ENCODE measurements at regions not wholly inside any gene's neighbourhood (a gene's known extent, or its start where the extent isn't known, plus 50 kb on each side); places are given as distances from the start of the nearest gene placed in this dataset.
"Not testable (repeated sequence)": the region's sequence is repeated elsewhere in the genome, so short reads cannot be mapped to it uniquely, and the experiment has no call there.

DNA sequence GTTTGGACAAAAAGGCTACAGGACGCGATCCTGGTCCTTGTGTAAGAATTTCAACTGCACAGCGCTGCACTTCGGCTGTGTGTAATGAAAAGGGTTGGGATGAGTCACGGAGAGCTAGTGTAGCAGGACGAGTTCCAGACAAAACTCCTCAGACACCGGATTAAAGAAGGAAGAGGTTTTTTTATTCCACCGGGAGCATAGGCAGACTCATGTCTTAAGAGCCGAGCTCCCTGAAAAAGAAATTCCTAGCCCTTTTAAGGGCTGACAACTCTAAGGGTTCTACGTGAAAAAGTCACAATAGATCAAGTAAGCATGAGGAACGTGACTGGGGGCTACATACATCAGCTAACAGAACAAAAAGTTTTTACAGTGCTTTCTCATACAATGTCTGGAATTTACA is 54.8 kb upstream of the FAM90A1 start:
- not testable (repeated sequence) for DNase-seq

DNA sequence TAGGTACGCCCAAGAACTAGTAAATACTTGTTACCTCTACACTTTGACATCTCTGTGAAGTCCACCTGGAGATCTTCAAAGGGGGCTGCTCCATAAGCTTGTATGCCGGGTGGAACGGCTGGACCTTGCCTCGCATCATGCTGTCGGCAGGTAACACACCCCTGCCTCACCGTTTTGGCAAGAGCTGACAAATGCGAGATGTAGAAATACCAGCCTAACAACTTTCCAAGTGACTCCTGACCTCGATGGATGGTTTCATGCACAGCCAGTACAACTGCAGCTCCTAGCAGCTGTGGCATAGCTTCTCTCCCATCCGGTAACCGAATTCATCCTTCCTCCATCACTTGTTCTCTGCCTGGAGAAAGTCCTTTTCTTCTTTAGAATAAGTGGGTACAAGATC is 58.3 kb upstream of the FAM90A1 start:
- DNase-seq = not testable (repeated sequence)

DNA sequence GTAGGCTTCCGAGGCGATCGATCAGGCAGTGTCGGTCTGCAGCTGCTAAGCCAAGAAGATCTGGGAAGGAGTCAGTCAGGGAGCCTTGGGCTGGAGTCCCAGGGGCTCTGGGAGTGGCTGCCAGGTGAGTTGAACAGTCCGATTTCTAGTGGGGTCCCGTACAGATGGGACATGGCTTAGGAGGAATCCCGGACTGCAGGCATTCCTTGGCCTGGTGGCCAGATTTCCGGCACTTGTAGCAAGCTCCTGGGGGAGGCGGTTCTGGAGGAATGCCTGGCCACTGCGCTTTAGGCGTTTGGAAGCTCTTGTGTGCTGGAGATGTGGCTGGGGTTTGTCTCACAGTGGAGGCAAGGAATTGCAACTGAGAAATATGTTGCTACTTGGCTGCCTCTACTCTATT is 64.3 kb upstream of the FAM90A1 start:
- DNase-seq = not testable (repeated sequence)

DNA sequence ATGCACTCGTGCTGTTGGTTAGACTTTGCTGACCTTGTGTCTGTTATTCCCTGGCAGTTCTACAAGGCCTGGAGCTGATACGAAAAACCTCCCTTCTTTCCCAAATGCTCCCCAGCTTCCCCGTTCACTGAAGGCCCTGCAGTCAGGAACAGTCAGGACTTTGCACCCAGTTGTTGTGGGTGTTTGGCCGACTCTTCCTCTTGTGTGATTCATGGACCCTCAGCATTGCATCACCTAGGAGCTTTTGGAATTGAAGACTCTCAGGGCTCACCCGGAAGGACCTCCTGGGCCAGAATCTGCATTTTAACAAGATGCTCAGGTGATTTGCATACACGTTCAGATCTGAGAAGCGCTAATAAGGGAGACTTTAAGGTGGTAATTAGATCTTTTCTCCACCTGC is 67.2 kb upstream of the FAM90A1 start:
- DNase-seq = not testable (repeated sequence)

DNA sequence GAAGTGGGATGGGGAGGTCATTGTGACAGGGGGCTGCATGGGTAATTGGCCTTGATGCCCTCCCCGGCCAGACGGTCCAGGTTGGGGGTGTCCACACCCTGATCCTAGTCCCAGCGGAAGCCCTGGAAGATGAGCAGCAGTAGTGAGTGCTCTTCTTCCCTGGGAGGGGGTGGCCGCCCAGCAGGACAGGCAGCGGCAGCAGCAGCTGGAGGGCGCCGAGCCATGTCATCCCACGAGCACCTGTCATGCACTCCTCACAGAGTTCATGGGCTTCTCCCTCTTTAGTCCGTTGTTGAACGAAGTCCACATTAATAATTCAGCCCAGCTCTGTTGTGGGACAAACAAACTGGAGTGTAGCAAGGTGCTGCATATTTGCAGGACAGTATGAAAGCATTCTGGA is 81.2 kb upstream of the FAM90A1 start:
- DNase-seq = not testable (repeated sequence)

DNA sequence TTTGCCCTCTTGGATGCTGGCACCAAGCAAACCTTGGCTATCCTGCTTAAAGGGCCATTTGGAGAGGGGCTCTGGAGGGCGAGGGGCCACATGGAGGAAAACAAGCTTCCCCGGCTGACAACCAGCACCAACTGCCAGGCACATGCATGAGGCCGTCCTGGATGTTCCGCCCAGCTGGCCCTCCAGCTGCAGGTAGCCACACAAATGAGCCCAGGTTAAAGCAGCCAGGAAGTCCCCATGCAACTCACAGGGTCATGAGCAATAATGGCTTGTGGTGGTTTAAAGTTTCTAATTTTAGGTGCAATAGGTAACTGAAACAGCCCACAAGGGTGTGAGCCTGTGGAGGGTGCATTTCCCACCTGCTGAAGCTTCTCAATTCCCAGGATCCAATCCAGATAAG is 88.6 kb upstream of the FAM90A1 start:
- DNase-seq = not testable (repeated sequence)

DNA sequence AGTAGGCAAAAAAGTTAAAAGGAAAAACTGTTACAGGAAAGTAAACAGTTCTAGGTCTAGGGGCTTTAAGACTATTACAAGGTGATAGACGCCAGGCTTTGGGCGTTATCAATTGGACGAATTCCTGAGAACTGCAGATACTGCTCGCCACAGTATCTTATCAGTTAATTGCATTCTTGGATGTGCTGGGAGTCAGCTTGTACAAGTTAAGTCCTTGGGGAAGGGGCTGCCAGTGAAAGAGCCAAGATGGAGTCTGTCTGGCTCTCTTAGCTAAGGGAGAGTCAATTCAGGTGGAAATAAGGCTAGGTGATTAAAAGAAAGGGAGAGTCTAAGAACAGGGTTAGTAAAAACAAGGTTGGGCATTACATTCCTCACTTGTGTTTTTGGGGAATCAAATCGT is 90.3 kb upstream of the FAM90A1 start:
- DNase-seq = not testable (repeated sequence)

DNA sequence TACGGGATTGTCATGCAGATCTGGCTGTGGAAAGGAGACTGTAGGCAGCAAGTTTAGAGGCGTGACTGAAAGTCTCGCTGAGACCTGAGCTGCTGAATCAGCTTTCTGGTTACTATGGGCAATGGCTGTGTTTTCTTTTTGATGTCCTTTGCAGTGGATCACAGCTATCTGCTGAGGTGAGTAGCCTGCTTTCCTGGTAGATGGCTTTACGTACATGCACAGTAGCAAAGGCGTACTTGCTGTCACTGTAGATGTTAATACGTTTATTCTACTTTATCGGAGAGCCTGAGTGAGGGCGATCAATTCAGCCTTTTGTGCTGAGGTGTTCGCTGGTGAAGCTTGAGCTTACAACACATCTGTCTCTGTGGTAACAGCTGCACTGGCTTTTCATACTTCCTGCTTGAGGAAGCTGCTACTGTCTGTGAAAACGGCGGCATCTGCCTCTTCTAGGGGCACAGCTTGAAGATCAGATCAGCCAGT is 92.9 kb upstream of the FAM90A1 start:
- peak; percentile 39 for DNase-seq

DNA sequence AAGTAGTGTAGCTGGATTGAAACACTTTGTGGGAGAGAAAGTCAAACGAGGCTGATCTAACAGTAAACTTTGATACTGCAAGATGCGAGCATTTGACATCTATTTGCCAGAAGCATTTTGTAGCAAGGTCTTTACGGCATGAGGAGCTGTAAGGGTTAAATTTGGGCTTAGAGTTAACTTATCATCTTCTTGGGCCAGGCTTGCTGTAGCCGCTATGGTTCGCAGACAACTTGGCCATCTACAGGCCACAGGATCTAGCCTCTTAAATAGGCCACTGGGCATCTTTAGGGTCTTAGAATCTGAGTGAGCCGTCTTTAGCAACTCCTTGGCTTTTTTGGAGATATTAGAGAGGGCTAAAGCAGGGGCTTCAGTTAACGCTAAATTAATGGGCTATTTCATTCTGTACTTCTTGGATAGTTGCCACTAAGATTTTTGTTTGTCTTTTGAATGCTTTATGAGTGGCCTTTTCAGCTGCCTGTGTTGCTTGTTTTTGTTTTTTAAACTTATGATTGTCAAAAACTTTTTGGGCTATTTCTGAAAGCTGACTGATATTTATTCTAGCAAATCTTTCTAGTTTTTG is 93.5 kb upstream of the FAM90A1 start:
- DNase-seq = not testable (repeated sequence)

DNA sequence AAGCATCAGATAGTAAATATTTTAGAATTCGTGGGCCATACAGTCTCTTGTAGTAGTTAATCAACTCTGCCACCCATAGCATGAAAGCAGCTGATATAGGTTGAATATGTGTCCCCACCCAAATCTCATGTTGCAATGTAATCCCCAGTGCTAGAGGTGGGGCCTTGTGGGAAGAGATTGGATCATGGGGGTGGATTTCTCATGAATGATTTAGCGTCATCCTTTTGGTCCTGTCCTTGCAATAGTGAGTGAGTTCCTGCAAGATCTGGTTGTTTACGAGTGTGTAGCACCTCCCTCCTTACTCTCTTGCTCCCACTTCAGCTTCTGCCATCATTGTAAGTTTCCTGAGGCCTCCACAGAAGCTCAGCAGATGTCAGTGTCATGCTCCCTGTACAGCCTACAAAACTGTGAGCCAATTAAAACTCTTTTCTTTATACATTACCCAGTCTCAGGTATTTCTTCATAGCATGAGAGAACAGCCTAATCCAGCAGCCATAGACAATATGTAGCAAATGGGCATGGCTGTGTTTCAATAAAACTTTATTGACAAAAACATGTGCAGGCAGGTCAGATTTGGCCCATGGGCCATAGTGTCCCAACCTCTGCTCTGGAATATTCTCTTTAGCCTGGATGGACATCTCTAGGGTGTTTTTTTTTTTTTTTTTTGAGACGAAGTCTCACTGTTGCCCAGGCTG is 97.9 kb upstream of the FAM90A1 start:
- DNase-seq = not testable (repeated sequence)

DNA sequence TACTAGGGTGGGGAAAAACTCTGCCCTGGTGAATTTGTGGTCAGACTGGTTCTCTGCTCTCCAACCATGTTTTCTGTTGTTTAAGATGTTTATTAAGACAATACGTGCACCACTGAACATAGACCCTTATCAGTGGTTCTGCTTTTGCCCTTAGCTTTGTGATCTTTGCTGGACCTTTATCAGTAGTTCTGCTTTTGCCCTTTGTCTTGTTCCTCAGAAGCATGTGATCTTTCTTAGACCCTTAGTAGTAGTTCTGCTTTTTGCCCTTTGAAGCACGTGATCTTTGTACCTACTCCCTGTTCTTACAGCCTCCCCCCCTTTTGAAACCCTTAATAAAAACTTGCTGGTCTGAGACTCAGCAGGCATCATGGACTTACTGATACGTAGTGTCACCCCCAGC is 101.4 kb upstream of the FAM90A1 start:
- not testable (repeated sequence) for DNase-seq

DNA sequence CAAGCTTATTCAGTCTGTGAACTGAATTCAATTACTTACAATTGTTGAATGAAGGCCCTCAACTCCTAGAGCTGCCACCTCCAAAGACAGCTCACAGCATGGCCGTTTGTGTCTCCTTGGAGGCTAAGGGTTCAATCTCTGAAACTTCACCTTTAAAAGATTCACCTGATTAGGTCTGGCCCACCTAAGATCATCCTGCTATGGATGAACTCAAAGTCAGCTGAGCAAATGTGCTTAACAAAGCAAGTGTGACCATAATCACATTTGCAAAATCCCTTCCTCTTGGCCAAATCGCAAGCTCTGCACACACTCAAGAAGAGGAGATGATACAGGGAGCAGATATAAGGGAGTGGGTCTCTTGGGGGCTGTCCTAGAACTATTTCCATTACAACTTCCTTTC is 105.0 kb upstream of the FAM90A1 start:
- DNase-seq = not testable (repeated sequence)

DNA sequence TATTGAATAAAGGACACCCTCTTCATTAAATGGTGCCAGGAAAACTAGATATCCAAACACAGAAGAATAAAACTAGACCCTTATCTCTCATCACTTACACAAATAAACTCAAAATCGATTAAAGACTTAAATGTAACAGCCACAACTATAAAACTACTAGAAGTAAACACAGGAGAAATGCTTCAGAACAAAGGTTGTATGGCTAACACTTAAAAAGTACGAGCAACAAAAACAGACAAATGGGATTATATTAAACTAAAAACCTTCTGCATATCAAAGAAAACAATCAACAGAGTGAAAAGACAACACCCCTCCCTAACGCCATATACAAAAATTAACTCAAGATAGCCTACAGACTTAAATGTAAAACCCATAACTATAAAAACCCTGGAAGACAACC is 104.7 kb upstream of the CLEC6A start:
- not testable (repeated sequence) for DNase-seq

DNA sequence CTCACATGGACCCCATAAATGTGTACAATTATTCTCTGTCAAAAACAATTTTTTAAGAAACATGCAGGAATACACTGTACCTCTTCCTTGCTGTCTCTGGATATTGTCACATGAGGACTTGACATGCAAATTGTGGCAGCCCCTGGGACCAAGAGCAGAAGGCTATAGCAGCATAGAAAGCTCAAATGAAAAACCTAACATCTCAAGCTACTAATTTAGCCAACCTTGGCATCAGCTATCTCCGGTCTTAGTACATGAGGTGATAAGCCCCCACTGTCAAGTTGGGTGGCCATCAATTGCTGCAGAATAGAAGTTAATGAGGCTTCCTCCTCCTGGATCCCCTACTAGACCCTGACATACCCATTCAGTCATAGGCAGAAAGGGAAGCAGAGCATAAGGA is 101.0 kb upstream of the CLEC6A start:
- not testable (repeated sequence) for DNase-seq

DNA sequence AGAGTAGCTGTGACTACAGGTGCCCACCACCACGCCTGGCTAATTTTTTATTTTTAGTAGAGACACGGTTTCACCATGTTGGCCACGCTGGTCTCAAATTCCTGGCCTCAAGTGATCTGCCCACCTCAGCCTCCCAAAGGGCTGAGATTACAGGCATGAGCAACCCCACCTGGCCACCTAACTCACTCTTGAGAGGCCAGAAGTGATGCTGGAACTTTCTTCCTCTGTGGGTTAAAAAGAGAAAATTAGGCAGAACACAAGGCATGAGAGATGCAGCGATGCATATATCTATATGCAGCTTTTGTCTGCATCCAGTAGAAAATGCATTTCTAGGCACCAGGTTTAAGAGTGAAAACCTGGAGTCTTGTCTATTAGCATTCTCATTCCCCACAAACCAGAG is 100.2 kb upstream of the CLEC6A start:
- not testable (repeated sequence) for DNase-seq

DNA sequence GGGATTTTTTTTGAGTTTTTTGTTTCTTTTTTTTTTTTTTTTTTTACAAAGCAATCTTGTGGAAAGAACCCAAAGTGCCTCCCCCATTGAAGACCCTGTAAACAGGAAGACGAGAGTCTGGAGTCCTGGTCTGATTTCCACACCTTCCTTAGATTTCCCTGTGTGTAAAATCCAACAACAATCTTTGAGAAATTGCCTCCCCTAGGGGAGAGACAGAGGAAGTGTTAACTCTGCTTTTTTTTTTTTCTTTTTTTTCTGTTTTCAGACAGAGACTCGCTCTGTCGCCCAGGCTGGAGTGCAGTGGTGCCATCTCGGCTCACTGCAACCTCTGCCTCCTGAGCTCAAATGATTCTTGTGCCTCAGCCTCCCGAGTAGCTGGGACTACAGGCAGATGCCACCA is 82.0 kb upstream of the CLEC6A start:
- not testable (repeated sequence) for DNase-seq

DNA sequence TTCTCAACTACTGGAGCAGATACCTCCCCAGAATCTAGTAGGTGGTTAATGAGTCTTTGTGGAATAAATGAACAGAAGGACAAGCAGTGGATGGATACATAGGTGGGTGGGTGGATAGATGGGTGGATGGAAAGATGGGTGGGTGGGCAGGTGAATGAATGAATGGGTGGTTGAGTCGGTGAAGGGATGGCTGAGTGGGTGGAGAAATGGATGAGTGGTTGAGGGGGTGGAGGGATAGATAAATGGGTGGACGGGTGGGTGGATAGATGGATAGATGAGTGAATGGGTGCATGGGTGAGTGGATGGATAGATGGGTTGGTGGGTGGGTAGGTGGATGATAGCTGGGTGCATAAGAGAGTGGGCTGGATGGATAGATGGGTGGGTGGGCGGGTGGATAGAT is 80.6 kb upstream of the CLEC6A start:
- DNase-seq = not testable (repeated sequence)

DNA sequence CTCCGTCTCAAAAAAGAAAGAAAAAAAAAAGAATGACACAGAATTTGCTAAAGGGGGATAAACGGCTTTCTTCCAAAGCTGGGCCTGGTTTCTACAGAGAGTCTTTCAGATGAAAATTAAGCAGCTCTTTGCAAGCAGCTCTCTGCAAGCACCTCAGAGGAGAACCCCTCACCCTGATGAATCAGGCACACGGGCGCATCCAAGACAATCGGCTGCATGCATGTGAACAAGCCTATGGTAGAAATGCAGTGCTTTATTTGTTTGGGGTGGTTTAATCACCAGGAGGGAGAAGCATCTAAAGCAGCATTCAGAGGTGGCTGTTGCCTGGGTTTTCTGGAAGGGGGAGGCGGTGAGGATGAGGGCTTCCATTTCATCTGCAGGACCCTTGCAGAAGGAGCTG is 78.0 kb upstream of the CLEC6A start:
- not testable (repeated sequence) for DNase-seq

DNA sequence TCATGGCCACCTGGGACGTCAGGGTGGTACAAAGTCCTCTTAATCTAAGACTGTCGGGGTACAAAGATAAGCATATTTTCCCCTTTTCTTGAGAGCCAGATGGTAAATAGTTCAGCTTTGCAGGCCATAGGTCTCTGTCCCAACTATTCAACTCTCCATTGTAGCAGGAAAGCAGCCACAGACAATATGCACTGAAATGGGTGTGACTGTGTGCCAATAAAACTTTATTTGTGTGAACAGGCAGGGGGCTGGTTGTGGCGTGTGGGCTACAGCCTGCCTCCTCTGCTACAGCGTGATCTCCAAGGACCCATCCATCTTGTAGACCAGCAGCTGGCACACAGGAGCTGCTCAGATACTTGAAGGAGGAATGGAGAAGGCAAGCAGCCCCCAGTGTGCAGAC is 73.2 kb upstream of the CLEC6A start:
- not testable (repeated sequence) for DNase-seq

DNA sequence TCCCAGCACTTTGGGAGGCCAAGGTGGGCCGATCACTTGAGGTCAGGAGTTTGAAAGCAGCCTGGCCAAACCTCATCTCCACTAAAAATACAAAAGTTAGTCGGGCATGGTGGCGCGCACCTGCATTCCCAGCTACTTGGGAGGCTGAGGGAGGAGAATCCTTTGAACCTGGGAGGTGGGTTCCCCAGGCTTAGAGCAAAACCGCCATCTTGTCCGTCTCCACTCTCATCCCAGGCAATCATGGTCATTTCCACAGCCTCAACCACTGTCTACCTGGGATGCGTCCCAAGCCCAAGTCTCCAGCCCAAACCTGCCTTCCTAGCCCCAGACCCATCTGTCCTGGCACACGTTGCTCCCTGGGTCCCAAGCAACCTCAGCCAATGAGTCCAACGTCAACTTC is 71.1 kb upstream of the CLEC6A start:
- not testable (repeated sequence) for DNase-seq

DNA sequence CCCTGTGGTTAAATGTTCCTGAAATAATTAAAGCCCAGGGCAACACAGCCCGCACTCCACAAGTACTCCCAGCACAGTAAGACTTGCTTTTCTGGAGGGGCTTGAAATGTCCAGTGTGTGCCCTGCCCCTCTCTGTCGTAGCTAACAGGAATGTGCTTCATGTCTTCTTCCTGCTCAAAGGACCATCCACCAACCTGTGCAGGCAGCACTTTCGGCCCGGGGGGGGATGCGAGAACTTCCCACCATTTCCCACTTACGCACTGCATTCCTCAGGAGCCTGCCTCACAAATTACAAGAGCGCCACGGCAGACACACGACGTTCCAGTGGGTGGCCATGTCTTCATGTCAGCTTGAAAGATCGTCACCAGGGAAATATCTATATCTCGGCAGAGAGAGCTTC is 70.3 kb upstream of the CLEC6A start:
- not testable (repeated sequence) for DNase-seq

DNA sequence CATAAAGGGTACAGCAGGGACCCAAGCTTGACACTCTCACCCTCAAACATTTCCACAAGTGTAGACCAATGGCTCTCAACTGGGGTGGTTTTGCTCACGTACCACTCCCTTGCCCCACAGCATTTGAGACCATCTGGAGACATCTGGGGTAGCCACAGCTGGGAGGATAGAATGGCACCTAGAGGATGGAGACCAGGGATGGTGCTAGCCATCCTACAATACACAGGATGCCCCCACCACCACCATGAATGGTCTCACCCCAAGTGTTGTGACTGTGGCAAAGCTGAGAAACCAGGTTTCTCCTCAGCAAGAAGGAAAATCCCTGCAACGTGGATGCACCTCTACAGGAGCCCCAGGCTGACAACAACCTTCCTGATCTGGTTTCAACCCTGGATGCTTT is 69.1 kb upstream of the CLEC6A start:
- DNase-seq = not testable (repeated sequence)

DNA sequence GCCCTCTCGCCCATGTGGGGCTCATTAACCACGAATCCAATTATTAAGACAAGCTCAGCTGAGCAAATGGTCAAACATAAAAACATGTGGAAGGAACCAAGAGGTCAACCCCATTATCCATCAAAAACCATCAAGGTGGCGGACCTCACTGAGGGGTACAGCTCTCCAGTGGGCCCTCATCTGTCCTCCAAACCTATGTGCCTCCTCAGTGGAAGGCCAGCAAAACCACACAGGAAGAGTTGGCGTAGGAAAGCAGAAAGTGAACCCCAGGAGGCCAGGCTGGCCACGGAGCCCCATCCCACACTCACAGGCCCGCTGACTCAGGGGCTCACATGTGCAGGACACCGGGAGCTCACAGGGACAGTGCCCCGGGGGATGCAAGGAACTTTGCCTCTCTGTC is 66.5 kb upstream of the CLEC6A start:
- not testable (repeated sequence) for DNase-seq

DNA sequence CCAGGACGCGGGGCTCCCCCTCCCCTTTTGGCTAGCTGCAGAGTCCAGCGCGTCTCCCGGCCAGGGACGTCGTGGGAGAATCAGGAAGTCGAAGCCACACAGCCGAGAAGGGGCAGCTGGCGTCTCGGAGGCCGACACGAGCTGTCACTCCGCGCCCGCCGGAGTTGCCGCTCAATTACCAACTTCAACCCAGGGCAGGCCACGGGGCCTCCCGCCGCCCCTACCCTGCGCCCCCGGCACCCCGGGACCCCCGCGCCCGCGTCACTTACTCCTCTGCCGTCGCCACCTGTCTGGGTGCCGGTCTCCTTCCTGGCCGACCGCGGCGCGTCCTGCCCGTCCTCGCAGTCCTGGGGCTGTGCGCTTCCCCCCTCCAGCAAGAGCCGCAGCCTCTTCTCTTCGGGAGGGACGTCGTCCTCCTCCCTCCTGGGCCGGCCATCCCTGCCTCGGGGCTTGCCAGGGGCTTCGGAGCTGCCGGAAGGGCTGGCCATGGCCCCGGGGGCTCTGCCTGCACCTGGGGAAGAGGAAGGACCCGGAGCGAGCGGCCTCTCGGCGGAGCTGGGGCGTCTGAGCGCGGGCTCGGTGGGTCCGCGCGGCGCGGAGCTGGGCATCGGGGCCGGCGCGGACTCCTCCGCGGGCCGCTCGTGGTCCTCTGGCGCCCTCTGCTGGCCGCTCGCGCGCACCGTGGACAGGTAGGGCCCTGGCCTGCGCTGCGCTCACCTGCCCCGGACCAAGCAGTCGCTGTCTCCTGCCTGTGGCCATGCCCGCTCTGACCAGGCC is 65.6 kb upstream of the CLEC6A start:
- DNase-seq = peak; percentile 78

Measured in stimulated activated CD4-positive, alpha-beta T cell treated with anti-CD3 and anti-CD28 coated beads, Interleukin-15, amount 100 ng/mL, for 24 hours (primary cell).